ENCODE measurements at regions not wholly inside any gene's neighbourhood (a gene's known extent, or its start where the extent isn't known, plus 50 kb on each side); places are given as distances from the start of the nearest gene placed in this dataset.
"Not testable (repeated sequence)": the region's sequence is repeated elsewhere in the genome, so short reads cannot be mapped to it uniquely, and the experiment has no call there.

- DNase-seq, result no peak
These were observed 586.7 kb downstream of the TDRD15 start for GRCh38 chr2:21710496-21710895.

- DNase-seq, result no peak
These were observed 592.1 kb downstream of the TDRD15 start for GRCh38 chr2:21715887-21716286.

GRCh38 chr2:21727101-21727500 lies 603.3 kb downstream of the TDRD15 start:
- no peak for DNase-seq

GRCh38 chr2:21728133-21728532 lies 604.4 kb downstream of the TDRD15 start:
- DNase-seq, result no peak

- DNase-seq, result no peak
These were observed 606.4 kb downstream of the TDRD15 start for GRCh38 chr2:21730141-21730540.

- no peak for DNase-seq
These were observed 616.7 kb downstream of the TDRD15 start for GRCh38 chr2:21740484-21740883.

GRCh38 chr2:21746499-21746898 lies 622.7 kb downstream of the TDRD15 start:
- no peak for DNase-seq

GRCh38 chr2:21748501-21748900 lies 624.7 kb downstream of the TDRD15 start:
- no peak for DNase-seq

- no peak for DNase-seq
These were observed 630.5 kb downstream of the TDRD15 start for GRCh38 chr2:21754164-21754788.

- no peak for DNase-seq
These were observed 634.1 kb downstream of the TDRD15 start for GRCh38 chr2:21757805-21758430.

GRCh38 chr2:21759819-21760218 lies 636.1 kb downstream of the TDRD15 start:
- DNase-seq, result no peak

GRCh38 chr2:21761361-21761760 lies 637.6 kb downstream of the TDRD15 start:
- no peak for DNase-seq

GRCh38 chr2:21763501-21763900 lies 639.7 kb downstream of the TDRD15 start:
- DNase-seq, result no peak

GRCh38 chr2:21770787-21771186 lies 647.0 kb downstream of the TDRD15 start:
- DNase-seq, result no peak

- DNase-seq, result no peak
These were observed 648.9 kb downstream of the TDRD15 start for GRCh38 chr2:21772624-21773023.

- no peak for DNase-seq
These were observed 649.4 kb downstream of the TDRD15 start for GRCh38 chr2:21773168-21773567.

- no peak for DNase-seq
These were observed 651.1 kb downstream of the TDRD15 start for GRCh38 chr2:21774691-21775368.

- no peak for DNase-seq
These were observed 656.0 kb downstream of the TDRD15 start for GRCh38 chr2:21779786-21780185.

GRCh38 chr2:21781962-21782361 lies 658.2 kb downstream of the TDRD15 start:
- DNase-seq, result no peak

GRCh38 chr2:21782866-21783265 lies 659.1 kb downstream of the TDRD15 start:
- no peak for DNase-seq

- no peak for DNase-seq
These were observed 664.2 kb downstream of the TDRD15 start for GRCh38 chr2:21787941-21788340.

- DNase-seq, result not testable (repeated sequence)
These were observed 666.5 kb downstream of the TDRD15 start for GRCh38 chr2:21790311-21790710.

- no peak for DNase-seq
These were observed 668.8 kb downstream of the TDRD15 start for GRCh38 chr2:21792571-21792970.

- no peak for DNase-seq
These were observed 669.7 kb downstream of the TDRD15 start for GRCh38 chr2:21793461-21793860.
